Activated naive CD4-positive, alpha-beta T cell treated with anti-CD3 and anti-CD28 coated beads, Interleukin-2, amount 10 ng/mL, durations not matched to agents 7 days and 5 days (primary cell): ENCODE measurements at regions not wholly inside any gene's neighbourhood (a gene's known extent, or its start where the extent isn't known, plus 50 kb on each side); places are given as distances from the start of the nearest gene placed in this dataset.
"Not testable (repeated sequence)": the region's sequence is repeated elsewhere in the genome, so short reads cannot be mapped to it uniquely, and the experiment has no call there.

Experiments
- CTCF ChIA-PET: fragments of 350-600 bp; sonication (Branson Sonifier 250); formaldehyde crosslinking; loops from one replicate; lab custom pipeline; 2021; ENCODE audit warnings: antibody characterized with exemption; lab: Charles Lee
- DNase-seq: peaks from one replicate; pipeline ENCODE4 v3.0.0-alpha.2; 2020
- H3K27ac Mint-ChIP-seq: one replicate; pipeline ENCODE4 v1.8.0; 2021; ENCODE audit warnings: mild to moderate bottlenecking, moderate library complexity, mixed read lengths
- H3K27me3 Mint-ChIP-seq: one replicate; pipeline ENCODE4 v1.8.0; 2021; ENCODE audit warnings: mild to moderate bottlenecking, mixed read lengths
- H3K36me3 Mint-ChIP-seq: one replicate; pipeline ENCODE4 v1.8.0; 2021; ENCODE audit warnings: mixed read lengths
- H3K4me1 Mint-ChIP-seq: one replicate; pipeline ENCODE4 v1.8.0; 2021; ENCODE audit warnings: mixed read lengths
- H3K4me3 Mint-ChIP-seq: one replicate; pipeline ENCODE4 v1.8.0; 2021; ENCODE audit warnings: mild to moderate bottlenecking, moderate library complexity, mixed read lengths
- H3K9me3 Mint-ChIP-seq: one replicate; pipeline ENCODE4 v1.8.0; 2021; ENCODE audit warnings: mixed read lengths

DNA sequence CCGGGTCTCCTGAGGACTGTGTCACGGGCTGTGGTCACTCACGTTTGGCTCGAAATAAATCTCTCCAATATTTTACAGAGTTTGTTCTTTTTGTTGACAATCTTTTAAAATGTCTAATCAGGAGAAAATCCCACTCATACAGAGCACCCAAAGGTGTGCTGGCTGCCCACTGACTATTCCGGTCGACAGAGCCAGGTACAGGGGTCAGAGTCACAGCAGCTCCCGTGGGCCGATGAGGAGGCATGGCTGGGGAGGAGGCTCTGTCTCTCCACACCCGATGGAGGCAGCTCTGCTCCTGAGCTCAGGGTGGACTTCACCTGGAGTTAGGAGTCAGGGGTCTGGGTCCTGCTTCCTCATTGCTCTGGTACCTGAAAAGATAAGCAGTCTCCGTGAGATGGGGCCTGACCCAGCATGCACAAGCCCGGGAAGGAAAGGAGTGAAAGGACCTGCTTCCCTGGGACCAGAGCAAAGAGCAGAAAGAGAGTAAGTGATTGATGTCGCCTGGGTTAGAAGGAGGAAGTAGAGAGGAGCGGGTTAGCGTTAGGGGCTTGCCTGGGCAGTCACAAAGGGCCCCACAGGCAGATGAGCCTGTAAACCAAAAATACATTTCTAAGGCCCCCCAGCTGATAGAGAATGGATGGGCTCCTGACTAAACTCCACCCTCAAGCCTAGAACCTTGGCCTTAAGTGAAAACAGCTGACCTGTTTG lies 53.5 kb upstream of the UNC93A start:
- H3K27ac Mint-ChIP-seq: no peak overlapping the region
- no peak overlapping the region for H3K4me3 Mint-ChIP-seq
- CTCF ChIA-PET: no interaction called here
- H3K36me3 Mint-ChIP-seq: no peaks in the 10 kb centered on the region
- DNase-seq: no peak
- H3K4me1 Mint-ChIP-seq: no peaks in the 10 kb centered on the region
- peaks cover 20% of the 10 kb centered on the region for H3K27me3 Mint-ChIP-seq
- H3K9me3 Mint-ChIP-seq: no peaks in the 10 kb centered on the region

DNA sequence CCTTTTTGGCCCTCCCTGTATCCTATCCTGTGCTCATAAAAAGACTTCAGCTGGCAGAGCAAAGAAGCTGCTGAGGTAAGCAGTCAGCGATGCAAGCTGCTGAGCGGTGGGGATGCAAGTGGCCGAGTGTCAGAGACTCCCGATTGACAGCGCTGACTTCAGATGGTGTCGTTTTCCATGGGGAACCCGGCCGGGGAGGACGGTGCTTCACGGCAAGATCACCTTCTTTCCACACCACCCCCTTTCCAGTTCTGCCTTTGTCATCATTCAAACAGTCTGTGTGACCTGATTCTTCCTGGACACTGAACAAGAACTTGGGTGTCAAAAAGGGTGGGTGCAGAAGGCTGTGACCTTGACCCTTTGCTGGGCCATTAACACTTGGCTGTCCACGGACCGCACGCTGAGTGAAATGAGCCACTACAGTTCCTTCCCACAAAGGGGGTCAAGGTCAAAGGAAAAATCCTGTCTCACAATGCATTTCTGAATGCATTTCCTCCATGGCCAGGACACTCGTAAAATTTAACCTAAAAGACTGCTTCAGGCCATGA lies 52.9 kb upstream of the UNC93A start:
- CTCF ChIA-PET: no interaction called here
- Mint-ChIP-seq H3K27ac (no peak overlapping the region), H3K36me3 (no peaks in the 10 kb centered on the region), H3K27me3 (peaks cover 17% of the 10 kb centered on the region), H3K4me1 (no peaks in the 10 kb centered on the region), H3K9me3 (no peaks in the 10 kb centered on the region), H3K4me3 (no peak overlapping the region)
- no peak for DNase-seq

DNA sequence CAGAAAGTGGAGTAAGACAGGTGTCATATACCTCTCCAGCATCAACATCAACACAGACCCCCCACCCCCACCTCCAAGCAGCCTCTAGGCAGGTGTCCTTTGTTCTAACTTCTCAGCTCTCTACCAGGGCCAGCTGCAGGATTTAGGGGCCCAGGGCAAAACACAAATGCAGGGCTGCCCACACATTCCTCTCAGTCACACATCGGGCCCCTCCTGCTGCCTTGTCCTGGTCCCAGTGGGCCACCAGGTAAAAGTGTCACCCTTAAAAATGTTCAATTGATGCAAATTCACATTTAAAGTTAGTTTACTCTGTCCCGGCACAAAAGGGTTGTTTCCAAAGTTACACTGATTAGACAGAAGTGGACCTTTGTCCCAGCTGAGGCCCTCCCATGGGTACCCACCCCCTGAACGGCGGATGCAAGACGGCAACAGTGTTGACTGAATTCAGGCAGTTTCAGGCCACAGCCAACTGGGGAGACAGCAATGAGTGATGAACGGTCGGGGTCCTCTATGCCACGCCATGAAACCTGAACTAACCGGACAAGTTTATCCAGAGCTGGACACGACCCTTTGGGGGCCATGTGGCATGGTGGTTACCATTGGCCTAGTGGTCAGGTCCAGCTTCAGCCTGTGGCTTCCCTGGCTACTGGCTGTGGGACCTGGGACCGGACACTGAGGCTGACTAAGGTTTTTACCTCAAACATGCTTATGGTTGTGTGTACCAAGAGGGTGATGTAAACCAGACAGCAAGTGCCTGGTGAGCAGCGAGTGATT lies 52.2 kb upstream of the UNC93A start:
- no peak overlapping the region for H3K27ac Mint-ChIP-seq
- CTCF ChIA-PET: no interaction called here
- H3K36me3 Mint-ChIP-seq: no peaks in the 10 kb centered on the region
- H3K9me3 Mint-ChIP-seq: no peaks in the 10 kb centered on the region
- peaks cover 12% of the 10 kb centered on the region for H3K27me3 Mint-ChIP-seq
- no peaks in the 10 kb centered on the region for H3K4me1 Mint-ChIP-seq
- H3K4me3 Mint-ChIP-seq: no peak overlapping the region
- DNase-seq: no peak

DNA sequence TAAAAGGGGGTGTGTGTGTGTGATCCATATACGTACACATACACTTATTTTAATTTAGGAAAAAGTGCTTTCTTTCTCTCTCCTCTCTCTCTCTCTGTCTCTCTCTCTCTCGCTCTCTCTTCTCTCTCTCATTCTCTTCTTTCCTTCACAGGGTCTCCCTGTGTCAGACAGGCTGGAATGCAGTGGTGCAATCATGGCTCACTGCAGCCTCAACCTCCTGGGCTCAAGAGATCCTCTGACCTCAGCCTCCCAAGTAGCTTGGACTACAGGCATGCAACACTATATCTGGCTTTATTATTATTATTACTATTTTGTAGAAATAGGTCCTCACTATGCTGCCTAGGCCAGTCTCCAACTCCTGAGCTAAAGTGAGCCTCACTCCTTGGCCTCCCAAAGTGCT lies 51.6 kb upstream of the UNC93A start:
- CTCF ChIA-PET, H3K4me1 Mint-ChIP-seq, H3K27ac Mint-ChIP-seq, DNase-seq, H3K4me3 Mint-ChIP-seq, H3K36me3 Mint-ChIP-seq, H3K9me3 Mint-ChIP-seq: not testable (repeated sequence)
- peaks cover 15% of the 10 kb centered on the region for H3K27me3 Mint-ChIP-seq

DNA sequence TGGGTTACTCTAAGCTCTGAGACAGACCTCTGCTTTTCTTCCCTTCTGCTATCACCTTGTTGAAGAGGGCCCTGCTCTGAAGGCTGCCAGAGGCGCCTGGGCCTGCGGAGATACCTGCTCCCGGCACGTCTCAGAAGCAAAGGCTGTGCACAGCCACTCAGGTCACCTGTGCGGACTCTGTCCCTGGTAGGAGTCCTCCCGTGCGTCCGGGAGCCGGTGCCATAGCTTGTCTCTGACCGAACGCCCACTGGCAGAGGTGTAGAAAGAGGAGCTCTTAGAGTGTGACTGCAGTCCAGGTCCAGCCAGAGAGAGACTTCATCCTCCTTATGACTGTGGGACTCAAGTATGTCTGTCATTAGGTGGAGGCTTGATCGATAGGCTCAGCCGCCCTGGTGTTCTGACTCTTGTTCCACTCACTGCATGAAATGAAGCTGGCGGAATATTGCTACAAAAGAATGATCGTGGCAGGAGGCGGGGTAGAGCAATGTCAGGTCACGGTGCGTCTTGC lies 51.0 kb upstream of the UNC93A start:
- no peak for DNase-seq
- no peaks in the 10 kb centered on the region for H3K4me1 Mint-ChIP-seq
- no peak overlapping the region for H3K4me3 Mint-ChIP-seq
- CTCF ChIA-PET: no interaction called here
- peaks cover 18% of the 10 kb centered on the region for H3K27me3 Mint-ChIP-seq
- H3K27ac Mint-ChIP-seq: no peak overlapping the region
- no peaks in the 10 kb centered on the region for H3K36me3 Mint-ChIP-seq
- no peaks in the 10 kb centered on the region for H3K9me3 Mint-ChIP-seq
